LNCAP (cell line): ENCODE measurements at regions not wholly inside any gene's neighbourhood (a gene's known extent, or its start where the extent isn't known, plus 50 kb on each side); places are given as distances from the start of the nearest gene placed in this dataset.

Source experiments
- CTCF ChIP-seq: fragments of 450-650 bp; IDR thresholded peaks from 2 replicates; pipeline ENCODE4 v1.5.1; 2017; ENCODE audit warnings: mild to moderate bottlenecking

GRCh38 chr7:50156706-50157105, 63.7 kb upstream of the ZPBP start:
- TF ChIP-seq CTCF: no peak

- TF ChIP-seq CTCF: no peak
Measured at GRCh38 chr7:50156163-50156562, 63.1 kb upstream of the ZPBP start.

GRCh38 chr7:50155755-50156154, 62.7 kb upstream of the ZPBP start:
- no peak for TF ChIP-seq CTCF

GRCh38 chr7:50153995-50154394, 60.9 kb upstream of the ZPBP start:
- TF ChIP-seq CTCF: no peak

- TF ChIP-seq CTCF: no peak
Measured at GRCh38 chr7:50153148-50153547, 60.1 kb upstream of the ZPBP start.

GRCh38 chr7:50152486-50152885, 59.4 kb upstream of the ZPBP start:
- no peak for TF ChIP-seq CTCF

GRCh38 chr7:50151661-50152060, 58.6 kb upstream of the ZPBP start:
- TF ChIP-seq CTCF: no peak

GRCh38 chr7:50151001-50151400, 58.0 kb upstream of the ZPBP start:
- no peak for TF ChIP-seq CTCF
